ENCODE measurements at regions not wholly inside any gene's neighbourhood (a gene's known extent, or its start where the extent isn't known, plus 50 kb on each side); places are given as distances from the start of the nearest gene placed in this dataset.

- ChIA-PET CTCF (interaction anchor here (1.4 kb wide), 1 partner anchor 143 kb away, joined by 6 read pairs; no protein-coding TSS in a partner anchor), POLR2A (no interaction called here)
- no peak overlapping the region for H3K4me3 ChIP-seq (ENCODE audit: low read depth, low read length)
- no peak for TF ChIP-seq CTCF (IDR thresholded peaks at IDR 0.05; ENCODE audit: insufficient read depth, low read length, missing control alignments)
- no peak for DNase-seq (ENCODE audit: low read depth, low spot score)
Measured at GRCh38 chr16:86919578-86920305, 341.4 kb downstream of the FOXL1 start.

GRCh38 chr16:86921289-86921688, 342.9 kb downstream of the FOXL1 start:
- ChIA-PET CTCF (interaction anchor here (1.0 kb wide), 1 partner anchor 141 kb away, joined by 4 read pairs; no protein-coding TSS in a partner anchor), POLR2A (interaction anchor here (1.1 kb wide), 1 partner anchor 73 kb away, joined by 3 read pairs; no protein-coding TSS in a partner anchor)
- no peak for TF ChIP-seq CTCF (IDR thresholded peaks at IDR 0.05; ENCODE audit: insufficient read depth, low read length, missing control alignments)
- no peak overlapping the region for H3K4me3 ChIP-seq (ENCODE audit: low read depth, low read length)
- DNase-seq (ENCODE audit: low read depth, low spot score): no peak

DNA sequence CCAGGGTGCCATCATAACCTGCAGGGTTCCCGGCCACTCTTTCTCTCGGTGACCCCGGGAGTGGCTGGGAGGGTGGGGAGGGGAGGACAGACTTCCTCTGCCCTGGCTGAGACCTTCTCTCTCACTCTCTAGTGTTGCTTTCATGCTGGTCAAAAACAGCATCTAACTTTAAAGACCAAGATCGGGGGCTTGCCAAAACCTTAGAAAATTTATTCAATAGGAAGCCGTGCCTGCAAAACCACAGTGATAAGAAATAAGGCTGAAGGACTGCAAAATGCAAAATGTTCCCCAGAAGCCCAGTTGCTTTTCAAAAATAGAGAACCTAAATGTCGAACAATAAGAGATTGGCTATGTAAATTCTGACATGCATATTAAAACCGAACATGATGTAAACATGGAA, 344.0 kb downstream of the FOXL1 start:
- ChIA-PET CTCF (no interaction called here), POLR2A (interaction anchor here (0.8 to 1.1 kb wide), 2 partner anchors 40 to 72 kb away, joined by 3 read pairs; no protein-coding TSS in a partner anchor)
- no peak for DNase-seq (ENCODE audit: low read depth, low spot score)
- no peak overlapping the region for H3K4me3 ChIP-seq (ENCODE audit: low read depth, low read length)
- TF ChIP-seq CTCF (IDR thresholded peaks at IDR 0.05; ENCODE audit: insufficient read depth, low read length, missing control alignments): no peak

DNA sequence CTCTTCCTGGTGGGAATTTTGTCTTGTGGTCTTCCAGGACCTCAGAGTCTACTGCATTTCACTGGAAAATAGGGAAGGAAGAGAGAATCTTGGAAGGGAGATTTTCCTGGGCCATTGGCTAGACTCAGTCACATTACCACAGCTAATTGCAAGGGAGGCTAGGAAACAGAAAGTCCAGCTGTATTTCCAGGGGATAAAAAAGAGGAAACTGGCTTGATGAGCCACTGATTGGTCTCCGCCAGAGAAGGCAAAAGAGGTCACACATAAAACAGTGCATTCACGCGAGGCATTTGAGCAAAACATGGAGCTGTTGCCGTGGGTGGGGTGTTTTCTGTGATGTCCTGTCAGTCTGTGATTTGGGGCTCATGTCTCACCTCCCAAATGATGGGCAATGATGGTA, 345.3 kb downstream of the FOXL1 start:
- TF ChIP-seq CTCF (IDR thresholded peaks at IDR 0.05; ENCODE audit: insufficient read depth, low read length, missing control alignments): no peak
- no peak overlapping the region for H3K4me3 ChIP-seq (ENCODE audit: low read depth, low read length)
- no peak for DNase-seq (ENCODE audit: low read depth, low spot score)
- ChIA-PET POLR2A (no interaction called here), CTCF (interaction anchor here (0.8 kb wide), 1 partner anchor 94 kb away, joined by 4 read pairs; no protein-coding TSS in a partner anchor)

DNA sequence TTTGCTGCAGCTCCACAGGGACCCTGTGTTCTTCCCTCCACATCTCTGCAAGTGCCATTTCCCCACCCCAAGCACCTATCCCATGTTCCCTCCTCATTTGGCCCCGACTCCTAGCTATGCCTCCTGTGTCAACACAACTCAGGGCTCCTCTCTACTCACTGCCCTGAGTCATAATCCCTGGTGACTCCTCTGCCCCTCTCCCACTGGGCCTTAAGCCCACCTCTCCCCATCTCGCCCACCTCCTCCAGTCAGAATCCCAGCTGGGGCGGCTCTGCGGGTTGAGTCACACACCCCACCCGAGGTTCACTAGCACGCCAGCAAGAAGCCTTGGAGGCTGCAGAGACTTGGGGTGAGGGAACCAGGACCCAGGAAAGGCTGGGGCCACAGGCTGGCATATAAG, 346.2 kb downstream of the FOXL1 start:
- ChIA-PET CTCF (interaction anchor here (0.8 to 2.0 kb wide), 2 partner anchors 93 to 361 kb away, joined by 4 to 8 read pairs; no protein-coding TSS in a partner anchor), POLR2A (interaction anchor here (0.6 to 2.3 kb wide), 4 partner anchors 27 to 339 kb away, joined by 3 to 17 read pairs (median 4); no protein-coding TSS in a partner anchor)
- TF ChIP-seq CTCF (IDR thresholded peaks at IDR 0.05; ENCODE audit: insufficient read depth, low read length, missing control alignments): no peak
- H3K4me3 ChIP-seq (ENCODE audit: low read depth, low read length): no peak overlapping the region
- DNase-seq (ENCODE audit: low read depth, low spot score): peak; percentile 72

- peak; percentile 40 for DNase-seq (ENCODE audit: low read depth, low spot score)
- ChIA-PET POLR2A (interaction anchor here (0.9 to 2.3 kb wide), 4 partner anchors 27 to 354 kb away, joined by 3 to 17 read pairs (median 4); no protein-coding TSS in a partner anchor), CTCF (interaction anchor here (2.0 kb wide), 1 partner anchor 361 kb away, joined by 8 read pairs; no protein-coding TSS in a partner anchor)
- no peak for TF ChIP-seq CTCF (IDR thresholded peaks at IDR 0.05; ENCODE audit: insufficient read depth, low read length, missing control alignments)
- no peak overlapping the region for H3K4me3 ChIP-seq (ENCODE audit: low read depth, low read length)
Measured at GRCh38 chr16:86925067-86925791, 346.9 kb downstream of the FOXL1 start.
